GM06990 (cell line): ENCODE measurements at regions not wholly inside any gene's neighbourhood (a gene's known extent, or its start where the extent isn't known, plus 50 kb on each side); places are given as distances from the start of the nearest gene placed in this dataset.

ENCODE experiments used
- DNase-seq: peaks from one replicate; pipeline ENCODE4 v3.0.0-alpha.2; 2011; ENCODE audit not compliant: insufficient read length; ENCODE audit errors: extremely low read depth
- H3K27me3 ChIP-seq: replicated peaks from 2 replicates; pipeline ENCODE4 v1.6.0; 2011; ENCODE audit warnings: low read length; ENCODE audit not compliant: control insufficient read depth, insufficient read depth
- H3K36me3 ChIP-seq: 2 replicates; pipeline ENCODE4 v1.5.1; 2011; ENCODE audit warnings: low read length; ENCODE audit not compliant: control insufficient read depth, insufficient read depth
- H3K4me3 ChIP-seq: replicated peaks from 2 replicates; pipeline ENCODE4 v1.5.1; 2011; ENCODE audit warnings: low read depth, mild to moderate bottlenecking, control low read depth, low read length
- TF ChIP-seq, protein P1 (sequence below): IDR thresholded peaks from 2 replicates; pipeline ENCODE4 v1.5.1; 2011; ENCODE audit warnings: low read length, control low read depth, mild to moderate bottlenecking, inconsistent platforms; ENCODE audit not compliant: insufficient read depth, poor library complexity, severe bottlenecking

DNA sequence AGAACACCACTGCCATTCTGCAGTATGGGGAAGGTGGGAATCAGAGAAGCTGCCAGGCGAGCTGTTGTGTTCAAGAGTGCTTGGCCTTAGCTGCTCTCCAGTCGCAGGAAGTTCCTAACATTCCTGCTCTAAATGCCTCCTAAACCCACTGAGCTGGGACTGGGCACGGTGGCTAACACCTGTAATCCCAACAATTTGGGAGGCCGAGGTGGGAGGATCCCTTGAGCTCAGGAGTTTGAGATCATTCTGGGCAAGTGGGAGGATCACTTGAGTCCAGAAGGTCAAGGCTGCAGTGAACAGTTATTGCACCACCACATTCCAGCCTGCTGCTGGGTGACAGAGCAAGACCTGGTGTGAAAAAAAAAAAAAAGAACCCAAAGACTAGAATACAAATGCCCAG lies 690.3 kb upstream of the FAM241A start:
- Histone ChIP-seq H3K27me3 (no peaks in the 10 kb centered on the region), H3K4me3 (no peak overlapping the region), H3K36me3 (no peaks in the 10 kb centered on the region)
- TF ChIP-seq, protein P1, sequence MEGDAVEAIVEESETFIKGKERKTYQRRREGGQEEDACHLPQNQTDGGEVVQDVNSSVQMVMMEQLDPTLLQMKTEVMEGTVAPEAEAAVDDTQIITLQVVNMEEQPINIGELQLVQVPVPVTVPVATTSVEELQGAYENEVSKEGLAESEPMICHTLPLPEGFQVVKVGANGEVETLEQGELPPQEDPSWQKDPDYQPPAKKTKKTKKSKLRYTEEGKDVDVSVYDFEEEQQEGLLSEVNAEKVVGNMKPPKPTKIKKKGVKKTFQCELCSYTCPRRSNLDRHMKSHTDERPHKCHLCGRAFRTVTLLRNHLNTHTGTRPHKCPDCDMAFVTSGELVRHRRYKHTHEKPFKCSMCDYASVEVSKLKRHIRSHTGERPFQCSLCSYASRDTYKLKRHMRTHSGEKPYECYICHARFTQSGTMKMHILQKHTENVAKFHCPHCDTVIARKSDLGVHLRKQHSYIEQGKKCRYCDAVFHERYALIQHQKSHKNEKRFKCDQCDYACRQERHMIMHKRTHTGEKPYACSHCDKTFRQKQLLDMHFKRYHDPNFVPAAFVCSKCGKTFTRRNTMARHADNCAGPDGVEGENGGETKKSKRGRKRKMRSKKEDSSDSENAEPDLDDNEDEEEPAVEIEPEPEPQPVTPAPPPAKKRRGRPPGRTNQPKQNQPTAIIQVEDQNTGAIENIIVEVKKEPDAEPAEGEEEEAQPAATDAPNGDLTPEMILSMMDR, result no peak
- DNase-seq, result no peak

DNA sequence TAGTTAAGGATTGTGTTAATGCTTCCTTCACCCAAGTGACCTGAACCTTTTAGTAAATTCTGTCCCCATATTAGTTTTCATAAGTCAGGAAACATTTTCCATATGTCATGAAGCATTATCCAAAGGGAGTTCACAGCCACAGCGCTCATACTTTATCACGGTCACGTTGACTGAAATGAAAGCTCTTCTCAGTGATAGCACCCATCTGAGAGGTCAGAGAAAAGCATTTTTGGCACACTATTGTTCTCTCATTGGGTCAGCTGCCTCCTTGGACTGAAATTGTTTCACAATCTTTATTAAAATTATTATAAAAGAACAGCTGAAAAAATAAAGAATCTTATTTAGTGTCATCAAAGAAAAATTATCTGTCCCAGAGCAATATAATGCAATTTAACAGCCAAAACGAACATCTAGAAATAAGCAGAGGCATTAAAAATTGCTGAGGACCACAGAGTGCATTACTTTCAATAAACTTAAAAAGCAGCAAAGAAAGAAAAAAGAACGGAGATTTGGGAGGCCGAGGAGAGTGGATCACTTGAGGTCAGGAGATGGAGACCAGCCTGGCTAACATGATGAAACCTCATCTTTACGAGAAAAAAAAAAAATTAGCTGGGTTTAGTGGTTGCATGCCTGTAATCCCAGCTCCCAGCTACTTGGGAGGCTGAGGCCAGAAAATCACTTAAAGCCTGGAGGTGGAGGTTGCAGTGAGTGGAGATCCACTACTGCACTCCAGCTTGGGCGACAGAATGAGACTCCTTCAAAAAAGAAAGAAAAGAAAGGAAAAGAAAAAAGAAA lies 680.8 kb upstream of the FAM241A start:
- TF ChIP-seq, protein P1, result no peak
- DNase-seq, result no peak
- no peak overlapping the region for H3K4me3 ChIP-seq
- H3K36me3 ChIP-seq, result no peaks in the 10 kb centered on the region
- no peaks in the 10 kb centered on the region for H3K27me3 ChIP-seq

DNA sequence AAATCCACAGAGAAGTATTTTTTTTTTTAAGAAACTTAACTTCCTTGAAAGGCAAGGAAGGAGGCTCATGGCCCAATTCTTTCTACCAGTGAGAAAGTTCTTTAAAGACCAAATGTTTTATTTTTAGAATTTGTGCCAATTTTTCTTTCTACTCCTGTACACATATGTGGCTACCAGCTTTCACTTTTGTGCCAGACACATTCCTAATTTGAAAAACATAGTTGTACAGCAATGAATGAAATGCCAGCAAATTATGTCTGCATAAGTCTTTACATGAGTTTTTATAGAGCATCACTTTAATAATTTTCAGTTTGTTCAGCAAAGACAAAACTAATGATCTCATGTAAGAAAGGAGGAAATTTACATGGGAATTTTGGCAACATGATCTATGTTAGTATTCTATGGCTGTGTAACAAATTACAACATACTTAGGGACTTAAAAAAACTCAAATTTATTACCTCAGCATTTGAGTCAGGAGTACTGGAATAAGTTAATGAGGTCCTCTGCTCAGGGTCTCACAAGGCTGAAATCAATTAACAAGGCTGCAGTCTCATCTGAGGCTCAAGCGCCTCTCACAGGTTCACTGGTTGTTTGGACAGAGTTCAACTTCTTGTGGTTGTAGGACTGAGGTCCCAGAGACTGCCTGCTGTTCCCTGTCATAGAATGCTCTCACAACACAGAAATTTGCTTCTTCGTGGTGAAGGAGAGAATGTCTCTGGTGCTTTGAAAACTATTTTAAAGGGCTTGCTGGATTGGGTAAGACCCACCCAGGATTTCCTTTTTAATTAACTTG lies 678.2 kb upstream of the FAM241A start:
- Histone ChIP-seq H3K27me3 (no peaks in the 10 kb centered on the region), H3K36me3 (no peaks in the 10 kb centered on the region), H3K4me3 (no peak overlapping the region)
- DNase-seq, result no peak
- TF ChIP-seq, protein P1, result no peak

DNA sequence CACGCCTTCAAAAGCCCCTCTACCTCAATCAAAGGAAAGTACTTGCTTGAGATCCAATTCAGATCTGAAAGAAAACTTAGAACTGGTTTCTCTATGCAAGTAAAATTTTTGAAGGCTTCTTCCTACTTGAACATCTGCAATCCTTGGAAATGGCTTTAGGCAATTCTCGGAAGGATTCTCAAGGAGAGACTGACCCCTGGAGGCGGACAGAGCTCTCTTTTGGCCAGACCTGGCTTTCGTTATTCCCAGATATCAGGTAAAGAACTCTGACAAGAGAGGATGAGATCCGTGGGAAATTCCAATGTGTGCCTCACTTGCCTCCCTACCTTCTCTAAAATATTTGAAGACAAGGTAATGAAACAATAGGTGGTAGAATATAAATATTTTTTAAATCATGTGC lies 670.3 kb upstream of the FAM241A start:
- Histone ChIP-seq H3K27me3 (no peaks in the 10 kb centered on the region), H3K36me3 (no peaks in the 10 kb centered on the region), H3K4me3 (no peak overlapping the region)
- DNase-seq, result no peak
- TF ChIP-seq, protein P1, result no peak

DNA sequence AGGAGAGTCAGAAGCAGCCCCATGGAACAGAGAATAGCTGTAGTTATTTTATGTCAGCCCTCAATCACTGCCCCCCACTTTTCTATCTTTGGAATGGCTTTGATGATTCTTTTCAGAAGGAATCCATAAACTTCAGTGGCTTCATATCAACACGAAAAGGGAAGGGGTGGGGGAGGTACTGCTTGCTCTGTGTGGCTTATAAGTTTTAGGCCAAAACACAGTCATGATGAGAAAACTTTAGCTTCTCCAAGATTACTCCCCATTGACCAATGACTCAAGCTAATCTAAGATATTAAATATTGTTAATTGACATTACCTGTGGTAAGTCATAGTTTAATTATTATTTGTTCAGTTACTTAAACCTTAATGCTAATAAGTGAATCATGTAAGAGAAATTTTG lies 669.6 kb upstream of the FAM241A start:
- DNase-seq, result no peak
- Histone ChIP-seq H3K27me3 (no peaks in the 10 kb centered on the region), H3K4me3 (no peak overlapping the region), H3K36me3 (no peaks in the 10 kb centered on the region)
- TF ChIP-seq, protein P1, result no peak
